ENCODE measurements at regions not wholly inside any gene's neighbourhood (a gene's known extent, or its start where the extent isn't known, plus 50 kb on each side); places are given as distances from the start of the nearest gene placed in this dataset.

GRCh38 chr9:118503236-118503635 lies 799.0 kb downstream of the TLR4 start:
- H2BK120ac ChIP-seq (ENCODE audit: low read depth, low read length, poor library complexity, severe bottlenecking), result no peak overlapping the region
- no peak overlapping the region for H3K4me2 ChIP-seq (ENCODE audit: insufficient read depth, insufficient read length, low read length)
- H2AFZ ChIP-seq (ENCODE audit: low read length), result no peak overlapping the region
- no peak overlapping the region for H3K27ac ChIP-seq (ENCODE audit: insufficient read length, low read depth, low read length)
- H2AK5ac ChIP-seq (ENCODE audit: insufficient read length, low read length), result no peak overlapping the region
- H3K9me3 Mint-ChIP-seq, result peaks cover 33 to 40% of the 10 kb centered on the region in 2 experiments
- no peaks in the 10 kb centered on the region for H3K79me1 ChIP-seq (ENCODE audit: insufficient read depth, low read depth, low read length, poor library complexity, severe bottlenecking)
- no peaks in the 10 kb centered on the region for H3K4me1 ChIP-seq (ENCODE audit: insufficient read depth, low read length)
- no peak overlapping the region for H4K8ac ChIP-seq (replicated peaks; ENCODE audit: insufficient read length, low read depth, low read length)
- no peak overlapping the region for H2BK15ac ChIP-seq (ENCODE audit: low read depth, low read length)
- H3K4me1 Mint-ChIP-seq, result no peaks in the 10 kb centered on the region
- peaks cover 1% of the 10 kb centered on the region; the same call in 1 of the 2 replicates for H3K27me3 Mint-ChIP-seq (ENCODE audit: low read depth)
- no peaks in the 10 kb centered on the region for H3K27me3 ChIP-seq (ENCODE audit: insufficient read depth, low read length)
- no peaks in the 10 kb centered on the region for H3K23me2 ChIP-seq (ENCODE audit: insufficient read length, low read depth, low read length, poor library complexity, severe bottlenecking)
- H4K91ac ChIP-seq (ENCODE audit: insufficient read length, low read depth, low read length), result no peak overlapping the region
- no peak overlapping the region for H3K4ac ChIP-seq (ENCODE audit: low read depth, low read length)
- no peaks in the 10 kb centered on the region for H3K9me3 ChIP-seq (ENCODE audit: control insufficient read depth, low read depth, low read length)
- H3K79me2 ChIP-seq (ENCODE audit: insufficient read depth, low read length), result no peaks in the 10 kb centered on the region
- no peaks in the 10 kb centered on the region for H4K20me1 ChIP-seq (ENCODE audit: control insufficient read depth, insufficient read depth, insufficient read length)
- no peak overlapping the region for H3K23ac ChIP-seq (ENCODE audit: insufficient read length, low read depth, low read length)
- no peak overlapping the region for H2BK5ac ChIP-seq (ENCODE audit: insufficient read length, low read length)
- no peak for DNase-seq
- H3K36me3 Mint-ChIP-seq (ENCODE audit: insufficient read depth in 1 of 3, low read depth in 3 of 3), result peaks cover 7 to 17% (median 13%) of the 10 kb centered on the region in 3 experiments; a peak in 6 of 7 replicates
- H3K27ac Mint-ChIP-seq, result no peak overlapping the region
- no peak overlapping the region for H4K5ac ChIP-seq (ENCODE audit: insufficient read length, low read depth, low read length)
- no peak overlapping the region for H2BK12ac ChIP-seq (ENCODE audit: insufficient read length, low read depth, low read length)
- H3K9ac ChIP-seq (ENCODE audit: extremely low read depth, insufficient read length, low read length), result no peak overlapping the region
- TF ChIP-seq CTCF (conservative IDR thresholded peaks at IDR 0.05), result no peak
- no peak overlapping the region for H2BK20ac ChIP-seq (ENCODE audit: low read depth, low read length, poor library complexity, severe bottlenecking)
- H3K14ac ChIP-seq (ENCODE audit: insufficient read depth, low read length), result no peak overlapping the region
- no peak overlapping the region for H3T11ph ChIP-seq (ENCODE audit: low read length)
- H3K18ac ChIP-seq (ENCODE audit: insufficient read length, low read depth, low read length), result no peak overlapping the region
- no peak overlapping the region for H3K56ac ChIP-seq (ENCODE audit: insufficient read length, low read depth, low read length)
- H3K4me3 Mint-ChIP-seq, result no peak overlapping the region
- WGBS (ENCODE audit: extremely low coverage, insufficient read length, low lambda C conversion rate), result no CpG with 5 or more reads among the region's 1 CpG

Data from H9 (cell line).